ENCODE measurements at regions not wholly inside any gene's neighbourhood (a gene's known extent, or its start where the extent isn't known, plus 50 kb on each side); places are given as distances from the start of the nearest gene placed in this dataset.

GRCh38 chr2:240299710-240300068 is 135.8 kb upstream of the GPC1 start:
- DNase-seq (ENCODE audit: low spot score): no peak

DNA sequence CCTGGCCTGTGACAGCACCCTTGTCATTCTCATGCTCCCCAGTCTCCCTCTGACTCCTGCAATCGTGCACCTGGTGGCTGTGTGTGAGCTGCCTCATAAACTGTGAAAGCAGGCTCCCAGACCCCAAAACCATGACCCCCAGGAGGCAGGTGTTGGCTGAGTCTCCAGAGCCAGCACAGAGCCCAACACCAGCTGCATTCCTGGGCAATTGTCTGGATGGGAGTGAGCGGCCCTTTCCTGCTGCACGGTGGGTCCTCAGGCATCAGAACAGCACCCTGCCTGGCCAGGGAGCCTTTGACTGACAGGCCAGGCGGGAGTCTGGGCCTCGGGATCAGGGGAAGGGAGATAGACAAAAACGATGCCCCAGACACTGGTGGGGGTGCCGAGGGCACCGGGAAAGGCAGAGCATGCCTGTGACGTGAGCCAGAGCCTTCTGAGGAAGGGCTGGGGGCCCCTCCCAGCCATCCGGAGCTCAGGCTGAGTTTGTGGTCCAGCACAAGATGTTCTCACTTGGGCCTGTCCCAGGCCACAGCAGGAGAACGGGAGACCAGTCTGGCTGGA is 135.1 kb upstream of the GPC1 start:
- no peak for DNase-seq (ENCODE audit: low spot score)

DNA sequence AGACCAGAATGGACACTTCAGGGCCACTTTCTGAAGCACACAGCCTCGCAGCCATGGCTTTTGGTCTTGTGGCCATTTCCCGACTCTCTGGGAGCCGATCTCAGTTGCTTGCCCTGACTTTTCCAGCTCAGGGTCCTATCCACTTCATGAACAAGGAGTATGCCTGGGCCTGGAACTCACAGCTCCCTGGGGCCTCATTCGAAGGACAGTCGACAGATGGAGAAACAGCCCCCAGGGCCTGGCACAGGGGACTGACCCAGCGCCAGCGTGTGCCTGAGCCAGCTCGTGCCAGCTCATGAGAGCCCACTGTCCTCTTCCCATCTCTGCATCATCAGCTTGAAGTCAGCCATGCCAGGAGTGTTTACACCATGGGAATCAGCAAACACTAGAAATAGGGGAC is 134.6 kb upstream of the GPC1 start:
- no peak for DNase-seq (ENCODE audit: low spot score)

DNA sequence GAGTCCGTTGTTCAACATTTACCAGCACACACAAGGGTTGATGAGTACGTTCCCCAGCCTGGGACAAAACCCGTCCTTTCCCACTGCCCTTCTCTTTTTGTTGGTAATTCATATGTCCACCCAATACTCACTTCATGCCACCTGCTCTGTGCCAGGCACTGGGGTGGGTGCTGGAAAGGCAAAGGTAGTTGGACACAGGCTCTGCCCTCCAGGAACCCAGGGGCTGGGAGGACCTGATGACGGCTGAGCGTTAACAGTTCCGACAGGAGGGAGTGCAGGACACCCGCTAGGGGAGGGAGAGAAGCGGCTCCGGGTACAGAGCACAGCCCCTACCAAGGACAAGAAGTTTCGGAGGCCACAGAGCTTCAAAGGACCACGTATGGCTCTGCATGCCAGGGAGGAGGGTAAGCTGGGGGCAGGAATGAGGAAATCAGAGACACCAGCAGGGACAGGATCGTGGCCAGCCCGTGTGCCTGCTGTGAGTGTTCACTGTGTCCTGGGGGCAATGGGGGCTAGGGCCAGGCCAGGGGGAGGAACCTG is 134.1 kb upstream of the GPC1 start:
- no peak for DNase-seq (ENCODE audit: low spot score)

DNA sequence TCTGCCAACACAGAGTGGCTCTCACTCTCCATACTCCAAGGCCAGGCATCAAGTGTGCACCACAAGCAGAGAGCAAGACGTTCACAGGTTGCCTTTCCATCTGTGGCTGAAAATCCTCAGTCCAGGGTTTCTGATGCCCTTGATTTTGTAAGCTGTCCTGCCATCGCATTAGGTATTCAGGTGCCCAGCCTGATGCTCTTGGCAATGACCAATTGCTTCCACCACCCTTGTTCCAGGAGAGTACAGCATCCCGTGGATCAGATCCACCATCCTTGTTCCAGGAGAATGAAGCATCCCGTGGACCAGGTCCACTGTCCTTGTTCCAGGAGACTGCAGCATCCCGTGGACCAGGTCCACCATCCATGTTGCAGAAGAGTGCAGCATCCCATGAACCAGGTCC is 133.4 kb upstream of the GPC1 start:
- DNase-seq (ENCODE audit: low spot score): no peak

DNA sequence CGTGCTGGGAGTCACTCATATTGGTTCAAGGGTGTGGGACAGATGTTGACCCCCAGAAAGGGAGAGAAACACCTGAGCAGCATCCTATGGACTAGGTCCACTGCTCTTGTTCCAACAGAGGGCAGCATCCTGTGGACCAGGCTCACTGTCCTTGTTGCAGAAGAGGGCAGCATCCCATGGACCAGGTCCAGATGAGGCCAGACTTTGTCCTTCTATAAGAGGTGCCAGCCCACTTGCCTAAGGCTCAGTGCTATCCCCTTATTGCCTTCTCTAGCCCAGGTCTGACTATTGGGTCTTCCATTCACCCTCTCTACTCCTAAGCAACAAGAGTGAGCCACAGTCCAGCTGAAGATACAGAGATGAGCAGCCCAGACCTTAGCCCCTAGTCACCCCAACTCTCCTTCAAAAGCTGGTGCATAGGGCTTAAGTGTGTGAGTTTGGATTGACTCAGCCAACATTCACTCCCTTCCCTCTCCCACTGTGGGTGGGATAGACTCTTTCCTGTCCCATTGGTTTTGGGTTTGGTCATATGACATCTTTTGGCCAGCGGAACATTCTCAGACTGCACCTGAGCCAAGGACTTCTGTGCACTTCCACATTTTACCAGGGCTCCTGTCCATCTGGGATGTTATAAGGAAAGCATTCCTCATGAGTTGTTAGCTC is 132.4 kb upstream of the GPC1 start:
- DNase-seq (ENCODE audit: low spot score): no peak

- DNase-seq (ENCODE audit: low spot score): no peak
Measured at GRCh38 chr2:240303896-240304745, 131.3 kb upstream of the GPC1 start.

- DNase-seq (ENCODE audit: low spot score): no peak
Measured at GRCh38 chr2:240304746-240305161, 130.7 kb upstream of the GPC1 start.

GRCh38 chr2:240305369-240305962 is 130.0 kb upstream of the GPC1 start:
- DNase-seq (ENCODE audit: low spot score): no peak

DNA sequence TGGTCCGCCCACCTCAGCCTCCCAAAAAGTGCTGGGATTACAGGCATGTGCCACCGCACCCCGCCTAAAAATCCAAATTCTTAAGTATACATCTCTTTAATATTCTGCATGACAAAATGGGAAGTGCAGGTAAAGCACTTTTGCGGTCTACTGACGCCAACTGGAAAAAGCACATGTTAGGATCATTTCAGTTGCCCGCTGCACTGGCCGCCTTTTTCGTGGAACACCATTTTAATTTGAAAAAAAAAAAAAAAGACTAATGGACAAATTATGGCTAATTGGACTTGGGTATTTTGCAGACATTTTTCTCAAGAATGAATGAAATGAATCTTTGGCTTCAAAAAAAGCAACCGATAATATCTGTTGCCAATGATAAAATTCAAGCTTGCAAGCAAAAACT is 129.3 kb upstream of the GPC1 start:
- no peak for DNase-seq (ENCODE audit: low spot score)

- DNase-seq (ENCODE audit: low spot score): no peak
Measured at GRCh38 chr2:240308111-240308651, 127.3 kb upstream of the GPC1 start.

DNA sequence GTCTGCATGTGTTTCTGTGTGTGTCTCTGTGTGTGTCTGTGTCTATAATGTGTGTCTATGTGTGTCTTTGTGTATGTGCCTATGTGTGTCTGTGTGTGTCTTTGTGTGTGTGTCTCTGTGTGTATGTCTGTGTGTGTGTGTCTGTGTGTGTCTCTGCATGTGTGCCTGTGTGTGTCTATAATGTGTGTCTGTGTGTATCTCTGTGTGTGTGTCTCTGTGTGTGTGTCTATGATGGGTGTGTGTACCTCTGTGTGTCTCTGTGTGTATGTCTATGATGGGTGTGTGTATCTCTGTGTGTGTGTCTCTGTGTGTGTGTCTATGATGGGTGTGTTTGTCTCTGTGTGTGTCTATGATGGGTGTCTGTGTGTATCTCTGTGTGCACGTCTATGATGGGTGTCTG is 126.2 kb upstream of the GPC1 start:
- no peak for DNase-seq (ENCODE audit: low spot score)

GRCh38 chr2:240310201-240310600 is 125.3 kb upstream of the GPC1 start:
- no peak for DNase-seq (ENCODE audit: low spot score)

DNA sequence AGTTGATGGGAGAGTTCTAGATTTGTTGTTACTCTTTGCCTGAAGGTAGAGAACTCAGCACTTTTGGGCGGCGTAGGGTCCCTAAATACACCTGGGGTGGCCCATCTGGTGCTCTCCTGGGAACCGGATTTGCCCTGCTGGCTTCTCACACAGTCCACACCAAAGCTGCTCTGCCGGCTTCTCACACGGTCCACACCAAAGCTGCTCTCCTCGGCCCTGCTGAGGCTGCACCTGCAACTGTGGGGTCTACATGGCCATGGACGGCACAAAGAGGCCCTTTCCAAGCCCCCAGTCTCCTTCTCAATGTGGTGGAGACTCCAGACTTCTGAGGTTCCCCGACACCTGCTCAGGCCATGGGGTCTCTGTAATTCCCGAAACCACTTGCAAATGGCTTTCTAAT is 124.8 kb upstream of the GPC1 start:
- no peak for DNase-seq (ENCODE audit: low spot score)

DNA sequence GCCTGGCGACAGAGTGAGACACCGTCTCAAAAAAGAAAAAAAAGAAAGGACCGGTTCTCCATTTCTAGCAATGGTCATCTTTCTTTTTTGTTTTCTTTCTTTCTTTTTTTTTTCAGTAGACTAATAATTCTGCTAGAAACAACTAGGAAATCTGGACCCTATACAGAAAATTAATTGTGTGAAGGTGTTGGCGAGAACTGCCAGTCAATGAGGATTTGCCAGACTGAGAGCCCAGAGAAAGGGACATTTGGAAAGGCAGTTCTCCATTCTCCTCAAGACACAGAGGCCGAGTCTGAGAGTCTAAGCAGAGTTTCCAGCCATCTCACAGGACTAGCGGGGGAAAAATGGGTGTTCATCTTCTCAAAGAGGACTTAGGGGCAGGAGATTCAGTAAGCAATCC is 123.6 kb upstream of the GPC1 start:
- no peak for DNase-seq (ENCODE audit: low spot score)

DNA sequence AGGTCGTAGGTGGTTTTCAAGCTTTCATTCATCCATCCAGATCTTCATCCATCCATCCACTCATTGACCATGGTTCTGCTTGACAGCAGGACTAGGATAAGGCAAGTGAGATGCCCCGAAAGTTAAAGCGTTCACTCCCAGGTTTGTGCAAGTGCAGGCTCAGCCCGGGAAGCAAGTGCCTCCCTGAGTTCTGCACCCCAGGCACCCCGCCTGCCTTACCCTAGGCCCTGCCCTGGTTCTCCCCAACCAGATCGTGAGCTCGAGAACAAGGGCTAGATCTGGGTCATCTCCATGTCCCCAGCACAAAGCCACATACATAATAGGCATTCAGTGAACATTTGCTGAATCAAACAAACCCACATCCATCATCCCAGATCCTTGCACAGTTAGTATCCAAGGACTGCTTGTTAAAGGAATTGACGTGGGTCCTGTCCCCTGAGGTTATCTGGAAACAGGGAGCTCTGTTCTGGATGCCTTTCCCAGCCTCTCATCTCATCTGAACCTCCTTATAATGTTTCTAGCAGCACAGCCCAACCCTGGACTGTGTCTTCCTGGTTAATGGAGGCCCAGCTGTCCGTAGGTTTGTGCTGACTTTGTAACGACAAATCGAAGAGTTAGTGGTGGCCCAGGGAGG is 116.1 kb upstream of the GPC1 start:
- DNase-seq (ENCODE audit: low spot score): no peak

DNA sequence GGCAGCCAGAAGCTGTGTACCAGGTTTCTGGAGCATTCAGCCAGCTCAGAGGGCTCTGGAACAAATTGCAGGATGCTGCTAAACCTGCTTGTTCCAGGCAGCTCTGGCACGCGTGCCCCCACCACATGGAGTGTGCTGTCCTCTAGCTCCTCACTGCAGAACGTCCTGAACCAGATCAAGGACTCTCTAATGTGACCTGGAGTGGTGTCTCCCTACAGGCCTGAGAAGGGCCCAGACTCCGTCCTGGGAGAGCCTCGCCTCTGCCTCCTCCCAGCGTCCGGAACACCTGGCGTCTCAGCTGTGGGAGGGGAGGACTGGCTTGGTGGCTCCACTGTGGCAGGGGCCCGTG is 115.6 kb upstream of the GPC1 start:
- no peak for DNase-seq (ENCODE audit: low spot score)

GRCh38 chr2:240320204-240320993 is 115.1 kb upstream of the GPC1 start:
- DNase-seq (ENCODE audit: low spot score): no peak

DNA sequence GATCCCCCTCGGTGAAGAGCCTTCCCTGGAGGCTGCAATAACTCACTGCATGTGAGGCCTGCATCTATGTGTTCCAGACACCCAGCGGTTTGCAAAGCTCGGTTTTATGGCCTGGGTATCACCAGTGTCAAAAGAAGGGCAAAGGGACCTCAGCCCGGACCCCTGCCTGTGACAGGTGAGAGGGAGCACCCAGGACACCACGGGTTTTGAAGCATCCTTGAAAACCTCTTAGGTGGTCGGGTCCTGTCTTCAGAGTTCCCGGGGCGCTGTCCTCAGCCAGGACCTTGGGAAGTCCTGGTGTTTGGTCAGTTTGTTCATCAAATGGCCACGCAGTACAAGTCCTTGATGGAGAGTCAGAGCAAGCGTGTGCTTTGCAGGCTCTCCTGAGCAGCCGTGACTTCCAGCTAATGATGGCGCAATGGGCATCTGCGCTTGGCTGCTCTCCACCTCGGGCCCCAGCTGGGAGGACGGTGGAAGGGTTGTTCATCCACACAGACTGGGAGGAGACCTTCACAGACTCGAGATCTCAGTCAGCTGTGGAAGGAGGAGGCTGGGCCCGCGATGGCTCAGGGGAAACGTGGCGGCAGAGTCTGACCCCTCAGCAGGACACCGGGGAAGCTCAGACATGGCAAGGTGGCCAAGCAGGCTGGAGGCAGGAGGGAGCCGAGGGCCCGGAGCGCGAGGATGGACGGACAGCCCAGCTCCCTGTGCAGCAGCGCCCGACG is 113.1 kb upstream of the GPC1 start:
- no peak for DNase-seq (ENCODE audit: low spot score)

GRCh38 chr2:240322991-240323390 is 112.5 kb upstream of the GPC1 start:
- no peak for DNase-seq (ENCODE audit: low spot score)
